SK-N-MC (cell line): ENCODE measurements at regions not wholly inside any gene's neighbourhood (a gene's known extent, or its start where the extent isn't known, plus 50 kb on each side); places are given as distances from the start of the nearest gene placed in this dataset.

Experiments
- EZH2 ChIP-seq: fragments of 200-600 bp; sonication (generic); IDR thresholded peaks from one replicate; pipeline ENCODE4 v1.6.1; 2017; ENCODE audit warnings: antibody characterized with exemption
- FOXP2 ChIP-seq: optimal IDR thresholded peaks from 2 replicates; pipeline ENCODE3; 2011; ENCODE audit warnings: mild to moderate bottlenecking, moderate library complexity; ENCODE audit not compliant: insufficient read depth; ENCODE audit errors: extremely low read length, control extremely low read depth
- POLR2AphosphoS5 ChIP-seq: IDR thresholded peaks from 2 replicates; pipeline ENCODE4 v1.6.1; 2012; ENCODE audit warnings: mild to moderate bottlenecking, low read depth, low read length, borderline replicate concordance

DNA sequence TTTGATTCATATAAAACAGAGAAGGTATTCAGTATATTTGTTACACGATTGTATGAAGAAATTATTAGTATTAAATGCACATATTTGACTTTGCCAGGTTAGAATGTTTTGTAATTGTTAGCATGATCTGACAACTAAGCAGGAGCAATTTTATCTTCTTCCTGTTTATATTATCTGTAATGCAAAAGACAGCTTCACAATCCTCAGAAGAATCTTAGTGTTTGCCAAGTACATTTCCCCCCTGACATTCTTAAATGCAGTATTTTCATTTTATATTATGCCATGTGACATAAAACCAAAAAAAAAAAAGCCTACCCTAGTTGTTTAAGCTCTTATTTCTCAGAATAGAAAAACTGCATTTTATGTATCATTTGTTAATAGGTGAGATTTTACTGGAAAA, 469.4 kb downstream of the FOXG1 start:
- TF ChIP-seq POLR2AphosphoS5 (no peak), EZH2 (no peak), FOXP2 (no peak)
